H1 (cell line): ENCODE measurements at regions not wholly inside any gene's neighbourhood (a gene's known extent, or its start where the extent isn't known, plus 50 kb on each side); places are given as distances from the start of the nearest gene placed in this dataset.

Experiments
- KDM4A ChIP-seq: IDR thresholded peaks from one replicate; pipeline ENCODE4 v1.7.1; 2012; ENCODE audit warnings: low read depth, mild to moderate bottlenecking, moderate library complexity, low read length, inconsistent platforms; ENCODE audit not compliant: severe bottlenecking
- MAX ChIP-seq: IDR thresholded peaks from 2 replicates; pipeline ENCODE4 v1.6.1; 2012; ENCODE audit warnings: inconsistent platforms
- PHF8 ChIP-seq: fragments of 200-600 bp; sonication (generic); conservative IDR thresholded peaks from 2 replicates; pipeline ENCODE4 v1.7.1; 2012; ENCODE audit warnings: low read depth, mild to moderate bottlenecking, inconsistent platforms, low read length, moderate library complexity
- TBP ChIP-seq: IDR thresholded peaks from 2 replicates; pipeline ENCODE4 v1.6.1; 2011; ENCODE audit warnings: low read depth, low read length, improper control_type of control experiment

DNA sequence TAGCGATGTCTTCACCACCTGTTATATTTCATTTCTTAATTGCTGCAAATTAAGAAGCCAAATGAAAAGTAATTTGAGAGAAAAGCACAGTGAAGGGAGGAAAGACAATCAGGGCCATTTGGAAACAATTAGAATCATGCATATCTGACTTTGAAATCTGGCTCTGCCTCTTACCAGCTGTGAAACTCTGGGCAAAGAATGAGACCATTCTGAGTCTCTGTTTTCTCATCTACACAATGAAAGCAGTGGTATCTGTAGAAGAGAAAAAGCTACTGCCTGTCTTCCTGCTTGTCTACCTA is 334.5 kb upstream of the CYRIA start (continued):
- no peak for TF ChIP-seq KDM4A
- no peak for TF ChIP-seq PHF8
- no peak for TF ChIP-seq MAX
- no peak for TF ChIP-seq TBP
